ENCODE measurements at regions not wholly inside any gene's neighbourhood (a gene's known extent, or its start where the extent isn't known, plus 50 kb on each side); places are given as distances from the start of the nearest gene placed in this dataset.

GRCh38 chr2:145070703-145071102, 550.8 kb upstream of the ZEB2 start:
- Histone ChIP-seq H3K27ac (no peak overlapping the region), H3K4me1 (ENCODE audit: control insufficient read depth in 1 of 2, insufficient read depth in 1 of 2, low read depth in 1 of 2, low read length in 1 of 2) (peaks cover 7 to 14% of the 10 kb centered on the region in 2 experiments), H3K4me3 (ENCODE audit: low read depth in 1 of 2, low read length in 1 of 2) (no peak overlapping the region), H3K27me3 (no peaks in the 10 kb centered on the region), H3K9me3 (no peaks in the 10 kb centered on the region), H3K36me3 (no peaks in the 10 kb centered on the region)
- TF ChIP-seq CTCF (IDR thresholded peaks at IDR 0.05), result no peak

DNA sequence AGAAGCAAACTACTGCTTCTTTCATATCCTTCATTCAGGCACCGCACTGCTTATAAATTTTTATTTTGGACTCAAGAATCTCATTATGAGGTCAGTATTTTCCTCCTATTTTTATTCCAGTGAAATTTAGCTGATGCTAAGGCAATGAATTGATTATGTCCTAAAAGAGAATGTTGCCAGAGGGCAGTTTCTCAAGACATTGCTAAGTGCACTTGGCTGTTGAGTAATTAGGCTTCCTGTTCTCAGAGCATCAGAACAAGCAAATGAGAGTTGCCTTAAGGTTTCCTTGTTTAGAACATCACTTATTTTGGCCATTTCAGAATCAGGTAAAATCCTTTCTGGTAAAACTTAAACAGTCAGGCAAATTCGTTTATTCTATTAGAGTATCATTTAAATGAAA, 548.6 kb upstream of the ZEB2 start:
- no peak overlapping the region for H3K27ac ChIP-seq
- H3K4me3 ChIP-seq (ENCODE audit: low read depth in 1 of 2, low read length in 1 of 2), result no peak overlapping the region
- H3K36me3 ChIP-seq, result no peaks in the 10 kb centered on the region
- TF ChIP-seq CTCF (IDR thresholded peaks at IDR 0.05), result no peak
- H3K4me1 ChIP-seq (ENCODE audit: control insufficient read depth in 1 of 2, insufficient read depth in 1 of 2, low read depth in 1 of 2, low read length in 1 of 2), result peaks cover 7 to 14% of the 10 kb centered on the region in 2 experiments
- no peaks in the 10 kb centered on the region for H3K9me3 ChIP-seq
- no peaks in the 10 kb centered on the region for H3K27me3 ChIP-seq

GRCh38 chr2:145067549-145068030, 547.7 kb upstream of the ZEB2 start:
- H3K36me3 ChIP-seq, result no peaks in the 10 kb centered on the region
- H3K27me3 ChIP-seq, result no peaks in the 10 kb centered on the region
- no peak for TF ChIP-seq CTCF (IDR thresholded peaks at IDR 0.05)
- peaks cover 7 to 14% of the 10 kb centered on the region in 2 experiments for H3K4me1 ChIP-seq (ENCODE audit: control insufficient read depth in 1 of 2, insufficient read depth in 1 of 2, low read depth in 1 of 2, low read length in 1 of 2)
- H3K9me3 ChIP-seq, result no peaks in the 10 kb centered on the region
- no peak overlapping the region for H3K4me3 ChIP-seq (ENCODE audit: low read depth in 1 of 2, low read length in 1 of 2)
- no peak overlapping the region for H3K27ac ChIP-seq

GRCh38 chr2:145066856-145067548, 547.1 kb upstream of the ZEB2 start:
- Histone ChIP-seq H3K4me1 (ENCODE audit: control insufficient read depth in 1 of 2, insufficient read depth in 1 of 2, low read depth in 1 of 2, low read length in 1 of 2) (peaks cover 7 to 14% of the 10 kb centered on the region in 2 experiments), H3K27ac (no peak overlapping the region), H3K9me3 (no peaks in the 10 kb centered on the region), H3K27me3 (no peaks in the 10 kb centered on the region), H3K36me3 (no peaks in the 10 kb centered on the region), H3K4me3 (ENCODE audit: low read depth in 1 of 2, low read length in 1 of 2) (no peak overlapping the region)
- no peak for TF ChIP-seq CTCF (IDR thresholded peaks at IDR 0.05)

DNA sequence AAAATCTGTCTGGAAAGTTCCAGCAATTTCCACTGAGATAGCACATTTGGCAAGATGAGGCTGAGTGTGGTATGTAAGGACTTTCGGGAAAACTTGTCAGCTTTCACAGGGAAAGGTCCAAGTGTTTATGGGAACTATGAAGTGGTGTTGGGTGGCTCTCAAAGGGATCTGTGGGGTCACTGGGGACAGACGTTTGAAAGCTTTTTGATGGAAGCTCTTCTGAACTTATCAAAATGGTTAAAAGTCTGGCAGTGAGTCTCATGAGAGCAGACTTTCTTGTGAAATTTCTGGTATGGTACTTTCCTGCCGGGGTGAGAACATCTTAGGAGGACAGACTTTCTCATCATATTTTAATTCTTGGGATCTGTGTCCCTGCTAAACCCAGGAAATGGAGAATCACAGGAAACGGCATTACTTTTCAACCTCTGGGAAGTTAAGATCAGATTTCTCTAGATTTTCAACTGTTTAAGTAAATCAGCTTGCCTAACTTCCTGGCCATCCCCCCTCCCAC, 546.3 kb upstream of the ZEB2 start:
- no peaks in the 10 kb centered on the region for H3K36me3 ChIP-seq
- no peak overlapping the region for H3K27ac ChIP-seq
- H3K9me3 ChIP-seq, result no peaks in the 10 kb centered on the region
- TF ChIP-seq CTCF (IDR thresholded peaks at IDR 0.05), result no peak
- H3K27me3 ChIP-seq, result no peaks in the 10 kb centered on the region
- no peak overlapping the region for H3K4me3 ChIP-seq (ENCODE audit: low read depth in 1 of 2, low read length in 1 of 2)
- peaks cover 7 to 14% of the 10 kb centered on the region in 2 experiments for H3K4me1 ChIP-seq (ENCODE audit: control insufficient read depth in 1 of 2, insufficient read depth in 1 of 2, low read depth in 1 of 2, low read length in 1 of 2)

Measured in neutrophil (primary cell).